ENCODE measurements at regions not wholly inside any gene's neighbourhood (a gene's known extent, or its start where the extent isn't known, plus 50 kb on each side); places are given as distances from the start of the nearest gene placed in this dataset.
A peak's percentile ranks its signal among the peaks of the same experiment; 100 is the strongest.

DNA sequence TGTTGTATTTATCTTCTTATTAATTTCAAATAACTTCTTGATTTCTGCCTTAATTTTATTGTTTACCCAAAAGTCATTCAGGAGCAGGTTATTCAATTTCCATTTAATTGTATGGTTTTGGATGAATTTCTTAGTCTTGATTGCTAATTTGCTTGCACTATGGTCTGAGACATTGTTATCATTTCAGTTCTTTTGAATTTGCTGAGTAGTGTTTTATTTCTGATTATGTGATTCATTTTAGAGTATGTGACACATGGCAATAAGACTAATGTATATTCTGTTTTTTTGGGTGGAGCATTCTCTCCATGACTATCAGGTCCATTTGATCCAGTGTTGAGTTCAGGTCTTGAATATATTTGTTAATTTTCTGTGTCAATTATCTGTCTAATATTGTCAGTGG, 236.7 kb downstream of the EDA2R start:
- Histone ChIP-seq H3K79me2 (replicated peaks; ENCODE audit: insufficient read depth, low read length) (no peaks in the 10 kb centered on the region), H3K4me2 (ENCODE audit: low read length) (no peak overlapping the region), H3K27ac (ENCODE audit: low read length) (no peak overlapping the region), H3K9me2 (ENCODE audit: insufficient read depth, low read length) (no peaks in the 10 kb centered on the region), H3F3A (ENCODE audit: insufficient read depth, low read length, poor library complexity, severe bottlenecking) (no peaks in the 10 kb centered on the region), H3K9me3 (ENCODE audit: low read length) (no peaks in the 10 kb centered on the region), H2AFZ (ENCODE audit: low read depth, low read length) (no peak overlapping the region), H3K4me3 (ENCODE audit: low read length) (no peak overlapping the region), H3K27me3 (ENCODE audit: insufficient read depth, low read depth, low read length) (no peaks in the 10 kb centered on the region), H3K36me3 (ENCODE audit: insufficient read depth, low read length) (no peaks in the 10 kb centered on the region), H3K9ac (ENCODE audit: low read length) (no peak overlapping the region), H4K20me1 (ENCODE audit: insufficient read depth) (no peaks in the 10 kb centered on the region)
- TF ChIP-seq SMC3 (conservative IDR thresholded peaks at IDR 0.05; ENCODE audit: poor library complexity) (no peak), MXI1 (conservative IDR thresholded peaks at IDR 0.05; ENCODE audit: poor library complexity, severe bottlenecking) (no peak), RAD21 (conservative IDR thresholded peaks at IDR 0.05) (no peak), EP300 (conservative IDR thresholded peaks at IDR 0.05; ENCODE audit: poor library complexity, severe bottlenecking) (no peak), EZH2 (IDR thresholded peaks at IDR 0.05; ENCODE audit: borderline replicate concordance, insufficient read depth, low read length, poor library complexity, severe bottlenecking) (no peak), REST (IDR thresholded peaks at IDR 0.05; ENCODE audit: borderline replicate concordance) (no peak), TAF1 (IDR thresholded peaks at IDR 0.05; ENCODE audit: low read depth) (no peak), POLR2AphosphoS5 (IDR thresholded peaks at IDR 0.05) (no peak)
- TF ChIP-seq, protein P1, sequence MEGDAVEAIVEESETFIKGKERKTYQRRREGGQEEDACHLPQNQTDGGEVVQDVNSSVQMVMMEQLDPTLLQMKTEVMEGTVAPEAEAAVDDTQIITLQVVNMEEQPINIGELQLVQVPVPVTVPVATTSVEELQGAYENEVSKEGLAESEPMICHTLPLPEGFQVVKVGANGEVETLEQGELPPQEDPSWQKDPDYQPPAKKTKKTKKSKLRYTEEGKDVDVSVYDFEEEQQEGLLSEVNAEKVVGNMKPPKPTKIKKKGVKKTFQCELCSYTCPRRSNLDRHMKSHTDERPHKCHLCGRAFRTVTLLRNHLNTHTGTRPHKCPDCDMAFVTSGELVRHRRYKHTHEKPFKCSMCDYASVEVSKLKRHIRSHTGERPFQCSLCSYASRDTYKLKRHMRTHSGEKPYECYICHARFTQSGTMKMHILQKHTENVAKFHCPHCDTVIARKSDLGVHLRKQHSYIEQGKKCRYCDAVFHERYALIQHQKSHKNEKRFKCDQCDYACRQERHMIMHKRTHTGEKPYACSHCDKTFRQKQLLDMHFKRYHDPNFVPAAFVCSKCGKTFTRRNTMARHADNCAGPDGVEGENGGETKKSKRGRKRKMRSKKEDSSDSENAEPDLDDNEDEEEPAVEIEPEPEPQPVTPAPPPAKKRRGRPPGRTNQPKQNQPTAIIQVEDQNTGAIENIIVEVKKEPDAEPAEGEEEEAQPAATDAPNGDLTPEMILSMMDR (IDR thresholded peaks at IDR 0.05; ENCODE audit: poor library complexity, severe bottlenecking) = no peak

DNA sequence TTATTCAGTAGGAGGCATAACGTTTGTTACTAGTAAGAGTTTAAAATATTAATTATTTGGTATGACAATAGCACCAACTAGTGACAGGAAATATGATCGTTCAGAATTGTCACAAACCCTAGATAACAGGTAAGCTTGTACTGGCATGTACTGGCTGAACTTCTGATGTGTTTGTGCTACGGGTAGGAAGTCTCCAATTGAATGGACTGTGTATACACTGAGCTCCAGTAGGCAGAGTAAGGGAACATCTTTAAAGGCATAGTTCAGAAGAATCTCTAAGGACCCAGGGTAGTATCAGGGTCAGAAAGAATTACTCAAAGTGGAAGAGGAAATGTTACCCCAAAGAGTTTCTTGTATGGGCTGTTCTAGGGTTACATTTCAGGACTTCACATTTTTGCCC, 230.4 kb downstream of the EDA2R start:
- Histone ChIP-seq H3F3A (ENCODE audit: insufficient read depth, low read length, poor library complexity, severe bottlenecking) (no peaks in the 10 kb centered on the region), H3K4me2 (ENCODE audit: low read length) (no peak overlapping the region), H3K27me3 (ENCODE audit: insufficient read depth, low read depth, low read length) (no peaks in the 10 kb centered on the region), H3K79me2 (replicated peaks; ENCODE audit: insufficient read depth, low read length) (no peaks in the 10 kb centered on the region), H3K27ac (ENCODE audit: low read length) (no peak overlapping the region), H2AFZ (ENCODE audit: low read depth, low read length) (no peak overlapping the region), H3K36me3 (ENCODE audit: insufficient read depth, low read length) (no peaks in the 10 kb centered on the region), H3K9ac (ENCODE audit: low read length) (no peak overlapping the region), H3K9me2 (ENCODE audit: insufficient read depth, low read length) (no peaks in the 10 kb centered on the region), H3K4me3 (ENCODE audit: low read length) (no peak overlapping the region), H4K20me1 (ENCODE audit: insufficient read depth) (no peaks in the 10 kb centered on the region), H3K9me3 (ENCODE audit: low read length) (no peaks in the 10 kb centered on the region)
- TF ChIP-seq RAD21 (conservative IDR thresholded peaks at IDR 0.05) = peak; percentile 13
- no peak for TF ChIP-seq POLR2AphosphoS5 (IDR thresholded peaks at IDR 0.05)

DNA sequence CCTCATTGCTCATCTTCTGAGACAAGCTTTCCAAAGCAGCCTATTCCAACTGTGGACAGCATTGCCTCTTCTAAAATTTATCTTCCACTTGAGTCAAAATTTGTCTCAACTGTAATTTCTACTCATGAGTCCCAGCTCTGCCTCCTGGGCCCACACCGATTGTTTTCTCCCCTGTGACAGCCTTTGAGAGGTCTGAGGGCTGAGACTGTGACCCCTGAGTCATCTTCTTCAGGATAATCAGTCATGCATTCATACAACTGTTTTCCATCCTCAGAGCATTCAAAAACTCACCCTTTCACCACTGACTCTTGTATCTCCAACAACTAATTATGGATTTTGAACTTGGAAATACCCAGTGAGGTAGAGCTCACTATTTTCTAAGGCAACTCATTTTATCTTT, 228.1 kb downstream of the EDA2R start:
- no peaks in the 10 kb centered on the region for H3K27me3 ChIP-seq (ENCODE audit: insufficient read depth, low read depth, low read length)
- TF ChIP-seq EZH2 (IDR thresholded peaks at IDR 0.05; ENCODE audit: borderline replicate concordance, insufficient read depth, low read length, poor library complexity, severe bottlenecking) (no peak), SMC3 (conservative IDR thresholded peaks at IDR 0.05; ENCODE audit: poor library complexity) (no peak), EP300 (conservative IDR thresholded peaks at IDR 0.05; ENCODE audit: poor library complexity, severe bottlenecking) (no peak), POLR2AphosphoS5 (IDR thresholded peaks at IDR 0.05) (no peak), TAF1 (IDR thresholded peaks at IDR 0.05; ENCODE audit: low read depth) (no peak), MXI1 (conservative IDR thresholded peaks at IDR 0.05; ENCODE audit: poor library complexity, severe bottlenecking) (no peak), RAD21 (conservative IDR thresholded peaks at IDR 0.05) (no peak), REST (IDR thresholded peaks at IDR 0.05; ENCODE audit: borderline replicate concordance) (no peak)
- TF ChIP-seq, protein P1 (IDR thresholded peaks at IDR 0.05; ENCODE audit: poor library complexity, severe bottlenecking) = no peak
- no peaks in the 10 kb centered on the region for H3F3A ChIP-seq (ENCODE audit: insufficient read depth, low read length, poor library complexity, severe bottlenecking)
- H2AFZ ChIP-seq (ENCODE audit: low read depth, low read length) = no peak overlapping the region
- H3K4me3 ChIP-seq (ENCODE audit: low read length) = no peak overlapping the region
- H3K27ac ChIP-seq (ENCODE audit: low read length) = no peak overlapping the region
- no peaks in the 10 kb centered on the region for H3K9me2 ChIP-seq (ENCODE audit: insufficient read depth, low read length)
- no peaks in the 10 kb centered on the region for H3K79me2 ChIP-seq (replicated peaks; ENCODE audit: insufficient read depth, low read length)
- no peak overlapping the region for H3K9ac ChIP-seq (ENCODE audit: low read length)
- no peaks in the 10 kb centered on the region for H3K9me3 ChIP-seq (ENCODE audit: low read length)
- H3K36me3 ChIP-seq (ENCODE audit: insufficient read depth, low read length) = no peaks in the 10 kb centered on the region
- no peaks in the 10 kb centered on the region for H4K20me1 ChIP-seq (ENCODE audit: insufficient read depth)
- H3K4me2 ChIP-seq (ENCODE audit: low read length) = no peak overlapping the region

All from neural cell (in vitro differentiated cells).